AG04449 (cell line): ENCODE measurements at regions not wholly inside any gene's neighbourhood (a gene's known extent, or its start where the extent isn't known, plus 50 kb on each side); places are given as distances from the start of the nearest gene placed in this dataset.

Experiments
- CTCF ChIA-PET: fragments of 350-600 bp; formaldehyde crosslinking; extraction: SDS; loops from one replicate; lab custom pipeline; 2021; ENCODE audit warnings: antibody characterized with exemption; lab: Yijun Ruan, JAX
- POLR2A ChIA-PET: fragments of 400-600, 350-600 bp; formaldehyde crosslinking; extraction: SDS; loops from one replicate; lab custom pipeline; 2020; ENCODE audit warnings: antibody characterized with exemption, inconsistent platforms; lab: Yijun Ruan, JAX
- DNase-seq: peaks from one replicate; pipeline ENCODE4 v3.0.0-alpha.2; 2010; ENCODE audit warnings: low read depth, low spot score
- H3K4me3 ChIP-seq: 2 replicates; pipeline ENCODE4 v1.5.1; 2011; ENCODE audit warnings: low read depth, mild to moderate bottlenecking, control low read depth, low read length
- CTCF ChIP-seq: IDR thresholded peaks from one replicate; pipeline ENCODE4 v1.5.1; 2011; ENCODE audit warnings: mild to moderate bottlenecking, moderate library complexity, low read length, control low read depth, inconsistent platforms; ENCODE audit not compliant: insufficient read depth; ENCODE audit errors: missing control alignments

GRCh38 chr6:148193063-148193680 lies 149.5 kb upstream of the SASH1 start:
- ChIA-PET POLR2A (no interaction called here), CTCF (interaction anchor here (0.6 to 5.2 kb wide), 5 partner anchors 9 to 58 kb away, joined by 3 to 54 read pairs (median 5); no protein-coding TSS in a partner anchor)
- TF ChIP-seq CTCF, result no peak
- H3K4me3 ChIP-seq, result no peak overlapping the region
- DNase-seq, result no peak

GRCh38 chr6:148195511-148195910 lies 147.1 kb upstream of the SASH1 start:
- no peak overlapping the region for H3K4me3 ChIP-seq
- CTCF ChIA-PET, result interaction anchor here (0.9 to 5.2 kb wide), 4 partner anchors 14 to 269 kb away, joined by 3 to 54 read pairs (median 7); no protein-coding TSS in a partner anchor

GRCh38 chr6:148199584-148199983 lies 143.1 kb upstream of the SASH1 start:
- CTCF ChIA-PET, result interaction anchor here (1.7 to 4.8 kb wide), 2 partner anchors 19 to 22 kb away, joined by 4 to 23 read pairs; no protein-coding TSS in a partner anchor
- POLR2A ChIA-PET, result no interaction called here
- no peak for DNase-seq
- H3K4me3 ChIP-seq, result no peak overlapping the region
- TF ChIP-seq CTCF, result no peak

More at GRCh38 chr6:148195511-148195910, 147.1 kb upstream of the SASH1 start:
- no peak for TF ChIP-seq CTCF
- DNase-seq, result no peak
- POLR2A ChIA-PET, result no interaction called here

GRCh38 chr6:148200293-148200692 lies 142.3 kb upstream of the SASH1 start:
- DNase-seq, result no peak
- CTCF ChIA-PET, result interaction anchor here (1.7 to 4.8 kb wide), 2 partner anchors 20 to 23 kb away, joined by 4 to 23 read pairs; no protein-coding TSS in a partner anchor
- POLR2A ChIA-PET, result no interaction called here
- no peak overlapping the region for H3K4me3 ChIP-seq
- no peak for TF ChIP-seq CTCF

GRCh38 chr6:148200781-148201180 lies 141.9 kb upstream of the SASH1 start:
- no peak for TF ChIP-seq CTCF
- ChIA-PET CTCF (interaction anchor here (1.7 to 4.8 kb wide), 2 partner anchors 20 to 23 kb away, joined by 4 to 23 read pairs; no protein-coding TSS in a partner anchor), POLR2A (no interaction called here)
- H3K4me3 ChIP-seq, result no peak overlapping the region
- no peak for DNase-seq

GRCh38 chr6:148203281-148203925 lies 139.2 kb upstream of the SASH1 start:
- ChIA-PET CTCF (interaction anchor here (1.0 to 2.1 kb wide), 4 partner anchors 10 to 48 kb away, joined by 4 to 10 read pairs (median 4); no protein-coding TSS in a partner anchor), POLR2A (interaction anchor here (0.6 to 0.9 kb wide), 3 partner anchors 11 to 697 kb away, joined by 3 read pairs; no protein-coding TSS in a partner anchor)
- peak overlapping the region; percentile 23; the same call in 1 of the 2 replicates for H3K4me3 ChIP-seq
- no peak for TF ChIP-seq CTCF
- DNase-seq, result peak; percentile 84
